ENCODE measurements at regions not wholly inside any gene's neighbourhood (a gene's known extent, or its start where the extent isn't known, plus 50 kb on each side); places are given as distances from the start of the nearest gene placed in this dataset.

GRCh38 chr4:95981591-95981990, 141.7 kb downstream of the PDHA2 start:
- TF ChIP-seq CTCF (IDR thresholded peaks at IDR 0.05): no peak
- TF ChIP-seq ZFX (IDR thresholded peaks at IDR 0.05; ENCODE audit: borderline replicate concordance): no peak

All from 22Rv1 (cell line).